ENCODE measurements at regions not wholly inside any gene's neighbourhood (a gene's known extent, or its start where the extent isn't known, plus 50 kb on each side); places are given as distances from the start of the nearest gene placed in this dataset.

GRCh38 chr6:81067057-81067456, 685.4 kb downstream of the TENT5A start:
- no peak for TF ChIP-seq MYC (IDR thresholded peaks at IDR 0.05; ENCODE audit: low read depth, low read length)
- no peak for TF ChIP-seq CTCF (IDR thresholded peaks at IDR 0.05; ENCODE audit: low read depth, low read length)

Measured in NB4 (cell line).